IMR-90 (cell line): ENCODE measurements at regions not wholly inside any gene's neighbourhood (a gene's known extent, or its start where the extent isn't known, plus 50 kb on each side); places are given as distances from the start of the nearest gene placed in this dataset.
"Not testable (repeated sequence)": the region's sequence is repeated elsewhere in the genome, so short reads cannot be mapped to it uniquely, and the experiment has no call there.

ENCODE experiments used
- CEBPB ChIP-seq: IDR thresholded peaks from 2 replicates; pipeline ENCODE4 v1.6.1; 2012; ENCODE audit warnings: low read depth, low read length, improper control_type of control experiment
- CHD1 ChIP-seq: IDR thresholded peaks from 2 replicates; pipeline ENCODE4 v1.6.1; 2012; ENCODE audit warnings: low read depth, low read length, improper control_type of control experiment
- CTCF ChIP-seq: conservative IDR thresholded peaks from 2 replicates; pipeline ENCODE4 v1.5.1; 2012; ENCODE audit warnings: mild to moderate bottlenecking, low read depth, low read length, improper control_type of control experiment
- ELK1 ChIP-seq: fragments of 150-350 bp; IDR thresholded peaks from 2 replicates; pipeline ENCODE4 v1.6.1; 2016; ENCODE audit warnings: low read depth, mild to moderate bottlenecking, low read length, moderate library complexity, borderline replicate concordance
- MAZ ChIP-seq: IDR thresholded peaks from 2 replicates; pipeline ENCODE4 v1.6.1; 2012; ENCODE audit warnings: low read depth, mild to moderate bottlenecking, low read length, improper control_type of control experiment, moderate library complexity, borderline replicate concordance
- MXI1 ChIP-seq: IDR thresholded peaks from 2 replicates; pipeline ENCODE4 v1.6.1; 2012; ENCODE audit warnings: low read depth, mild to moderate bottlenecking, low read length, moderate library complexity, borderline replicate concordance
- POLR2A ChIP-seq: IDR thresholded peaks from 2 replicates; pipeline ENCODE4 v1.6.1; 2012; ENCODE audit warnings: mild to moderate bottlenecking, low read depth, low read length
- RAD21 ChIP-seq: IDR thresholded peaks from 2 replicates; pipeline ENCODE4 v1.6.1; 2012; ENCODE audit warnings: low read length, improper control_type of control experiment
- RCOR1 ChIP-seq: IDR thresholded peaks from 2 replicates; pipeline ENCODE4 v1.6.1; 2012; ENCODE audit warnings: mild to moderate bottlenecking, low read length, improper control_type of control experiment; ENCODE audit not compliant: insufficient replicate concordance
- RFX5 ChIP-seq: IDR thresholded peaks from 2 replicates; pipeline ENCODE4 v1.8.0; 2012; ENCODE audit warnings: low read depth, mild to moderate bottlenecking, low read length, moderate library complexity
- SMC3 ChIP-seq: fragments of 150-350 bp; IDR thresholded peaks from 2 replicates; pipeline ENCODE4 v1.6.1; 2016; ENCODE audit warnings: low read depth, mild to moderate bottlenecking, antibody characterized with exemption, low read length, moderate library complexity

GRCh38 chr4:3589946-3590924, 58.0 kb upstream of the LRPAP1 start:
- TF ChIP-seq CTCF, CHD1, POLR2A, CEBPB, RFX5, ELK1, RCOR1, SMC3, RAD21, MAZ, MXI1: not testable (repeated sequence)
